GM18520 (cell line): ENCODE measurements at regions not wholly inside any gene's neighbourhood (a gene's known extent, or its start where the extent isn't known, plus 50 kb on each side); places are given as distances from the start of the nearest gene placed in this dataset.

Experiments used
- ATAC-seq: cut with Tn5 transposase; IDR thresholded peaks from one replicate; pipeline ENCODE4 v1.9.1; 2021; ENCODE audit not compliant: unreplicated experiment

DNA sequence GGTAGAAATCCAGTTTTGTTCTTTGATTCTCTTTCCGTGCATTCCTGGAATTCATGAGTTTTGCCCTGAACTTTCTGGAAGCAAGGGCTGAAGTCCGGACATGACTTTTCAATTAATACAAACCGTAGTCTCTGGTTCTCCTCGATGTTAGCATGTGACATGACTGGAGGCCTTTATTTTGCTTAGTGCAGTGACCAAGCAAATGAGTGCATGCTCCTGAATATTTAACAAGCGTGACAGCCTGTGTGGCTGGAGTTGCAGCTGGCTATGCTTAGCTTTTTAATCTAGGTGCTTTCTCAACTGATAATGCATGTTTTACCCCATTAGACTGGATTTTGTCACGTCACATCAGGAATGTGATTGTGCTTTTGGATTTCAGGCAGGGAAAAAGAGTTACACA, 302.1 kb downstream of the MAP2K6 start:
- no peak for ATAC-seq

DNA sequence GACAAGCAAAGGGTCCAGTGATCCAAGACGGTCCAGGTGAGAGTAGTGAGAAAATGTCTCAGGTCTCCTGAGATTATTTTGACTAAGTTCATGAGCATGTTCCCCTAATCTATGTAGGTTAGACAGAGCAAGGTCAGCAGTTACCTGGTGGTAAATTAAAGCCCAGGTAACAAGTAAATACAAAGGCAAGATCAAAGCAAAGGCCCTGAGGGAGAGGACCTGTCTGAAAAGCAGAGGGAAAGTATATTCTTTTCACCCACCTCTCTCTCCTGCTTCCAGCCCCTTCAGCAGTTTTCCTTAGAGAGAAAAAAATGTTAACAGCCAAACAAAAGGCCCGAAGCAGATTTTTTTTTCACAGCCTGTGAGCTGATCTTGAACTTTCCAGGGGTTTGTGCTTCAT, 302.7 kb downstream of the MAP2K6 start:
- ATAC-seq, result no peak

DNA sequence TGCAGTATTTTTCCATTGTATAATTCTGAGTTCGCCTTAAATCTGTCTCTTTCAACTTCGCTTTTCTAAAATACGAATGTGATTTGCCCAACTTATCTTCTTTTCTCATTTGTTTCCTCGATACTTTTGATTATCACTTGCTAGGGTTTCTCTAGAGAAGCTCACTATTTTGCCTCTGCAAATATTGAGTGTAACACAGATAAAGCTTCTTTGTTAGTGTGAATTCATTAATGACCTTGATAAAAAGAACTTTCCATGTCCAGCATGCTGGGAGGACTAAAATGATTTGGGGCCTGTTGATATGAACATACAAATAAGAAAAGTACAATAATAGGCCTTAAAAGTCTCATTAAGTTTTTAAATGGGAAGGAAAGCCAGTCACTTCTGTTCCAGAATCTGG, 303.3 kb downstream of the MAP2K6 start:
- no peak for ATAC-seq

DNA sequence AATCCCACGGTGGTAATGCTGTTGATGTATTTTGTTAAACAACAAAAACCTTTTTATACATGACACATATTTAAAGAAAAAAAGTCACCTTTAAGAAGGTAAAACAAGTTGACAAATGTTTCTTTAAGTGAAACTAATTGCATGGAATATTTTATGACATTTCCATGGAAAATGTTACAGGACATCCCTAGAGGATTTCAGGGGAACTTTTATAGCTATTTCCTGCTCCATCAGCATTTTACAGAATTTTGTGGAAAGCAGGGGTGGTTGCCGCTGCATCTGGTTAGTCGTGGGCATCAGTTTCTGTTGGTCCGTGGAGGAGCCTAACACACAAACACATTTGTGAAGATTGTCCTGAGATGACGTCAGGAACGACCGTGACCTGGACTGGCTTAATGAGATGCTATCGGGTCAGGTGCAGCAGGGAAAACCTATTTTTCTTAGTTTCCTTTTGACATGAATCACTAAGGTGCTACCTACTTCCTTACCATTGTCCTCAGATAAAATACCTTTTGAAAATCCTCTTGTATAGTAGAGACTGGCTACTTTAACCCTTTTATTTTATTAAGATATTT, 305.1 kb downstream of the MAP2K6 start:
- no peak for ATAC-seq

DNA sequence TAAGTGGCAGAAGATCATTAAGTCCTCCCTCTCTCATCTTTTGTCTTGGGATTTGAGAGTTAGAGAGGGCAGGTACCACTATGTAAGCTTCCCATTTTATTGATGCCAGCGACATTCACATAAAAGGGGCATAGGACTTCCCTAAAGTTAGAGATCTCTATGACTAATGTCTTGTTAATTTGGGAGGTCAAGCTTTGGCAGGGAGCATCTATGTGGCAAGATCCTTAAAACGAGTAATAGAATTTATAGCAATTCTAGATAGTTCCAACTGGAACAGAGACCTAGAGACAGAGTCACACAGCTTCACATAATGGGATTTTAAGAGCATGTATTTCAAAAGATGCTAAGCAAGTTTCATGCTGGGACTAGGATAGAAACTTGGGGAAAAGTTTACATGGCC, 308.0 kb downstream of the MAP2K6 start:
- ATAC-seq, result no peak

DNA sequence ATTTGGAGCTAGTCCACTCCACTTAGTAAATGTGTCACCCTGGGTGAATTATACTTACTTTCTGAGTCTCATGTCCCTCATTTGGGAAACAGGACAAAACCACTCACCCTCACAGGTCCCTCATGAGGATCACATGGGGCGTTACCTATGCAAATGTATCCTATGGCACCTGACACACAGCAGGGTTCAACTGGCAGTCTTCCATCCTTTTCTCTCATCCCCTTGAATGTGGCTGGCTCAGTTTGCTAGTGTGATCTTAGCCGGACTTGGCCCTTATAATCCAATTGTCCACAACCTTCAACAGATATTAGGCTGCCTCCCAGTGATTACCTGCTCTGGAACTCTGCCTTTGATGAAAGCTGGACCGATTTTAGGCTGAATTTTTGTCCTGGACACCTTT, 308.8 kb downstream of the MAP2K6 start:
- ATAC-seq, result no peak

DNA sequence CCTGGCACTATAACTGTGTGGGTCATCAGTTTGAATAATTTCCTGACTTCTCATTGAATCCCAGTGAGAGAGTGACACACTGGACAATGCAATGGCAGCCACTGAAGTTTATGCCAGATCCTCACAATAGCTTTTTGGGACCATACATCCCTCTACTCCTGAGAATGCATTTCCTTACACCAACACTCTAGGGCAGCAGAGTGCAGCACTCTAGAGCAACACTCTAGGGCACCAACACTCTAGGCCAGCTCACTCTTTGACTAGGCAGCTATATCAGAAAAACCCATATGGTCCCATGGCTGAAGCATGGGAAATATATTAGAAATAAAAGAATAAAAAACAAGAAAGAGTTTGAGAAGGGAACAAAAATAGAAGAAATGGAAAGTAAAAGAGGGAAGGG, 309.2 kb downstream of the MAP2K6 start:
- ATAC-seq, result no peak

DNA sequence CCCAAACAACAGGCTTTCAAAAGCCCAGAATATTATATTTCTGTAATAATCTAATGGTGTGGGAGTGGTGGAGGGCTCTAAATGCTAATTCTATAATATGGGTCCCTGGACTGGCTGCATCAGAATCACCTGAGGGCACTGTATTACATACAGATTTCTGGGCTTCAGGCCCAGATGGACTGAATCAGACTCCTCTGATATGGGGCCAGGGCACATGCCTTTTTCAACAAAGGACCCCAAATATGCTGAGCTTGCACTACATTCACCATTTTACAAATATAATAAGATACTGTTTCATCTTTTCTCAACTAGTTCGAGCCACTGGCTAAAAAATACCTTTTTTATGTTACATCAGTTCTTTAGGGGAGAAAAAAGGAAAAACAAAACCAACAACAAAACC, 309.7 kb downstream of the MAP2K6 start:
- ATAC-seq, result no peak

DNA sequence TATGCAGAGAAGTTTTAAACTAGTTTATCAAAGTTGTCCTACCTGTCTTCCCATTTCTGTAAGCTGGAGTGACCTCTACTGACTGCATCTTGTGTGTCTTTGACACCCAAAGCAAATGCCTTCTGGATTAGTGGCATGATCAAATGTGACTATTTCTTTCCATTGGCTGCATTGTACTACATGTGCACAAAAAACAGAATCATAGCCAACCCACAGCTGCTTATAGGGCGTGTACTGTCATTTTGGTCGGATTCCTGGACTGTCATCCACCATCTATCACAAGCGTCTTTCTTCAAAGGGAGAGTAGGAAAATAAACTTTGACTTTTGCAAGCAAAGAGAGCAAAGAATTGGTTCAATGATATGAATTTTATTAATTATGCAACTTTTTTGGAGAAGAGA, 310.6 kb downstream of the MAP2K6 start:
- ATAC-seq, result no peak

DNA sequence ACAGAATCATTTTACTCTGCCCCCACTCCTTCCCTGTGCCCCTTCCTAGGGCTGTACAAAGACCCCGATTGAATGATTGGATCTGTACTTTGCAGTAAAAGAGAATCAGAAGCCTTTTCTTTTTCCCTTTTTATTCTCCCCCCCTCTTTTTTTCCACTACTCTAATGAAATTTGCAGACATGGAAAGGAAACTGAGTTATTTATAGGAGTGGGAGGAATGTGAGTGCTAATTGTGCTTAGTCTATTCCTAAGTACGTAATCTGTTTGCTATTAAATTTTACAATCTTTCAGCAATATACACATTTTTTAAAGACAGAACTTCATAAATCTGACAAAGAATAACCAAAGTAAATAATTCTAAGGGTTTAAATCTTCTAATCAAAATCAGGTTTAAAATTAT, 314.3 kb downstream of the MAP2K6 start:
- no peak for ATAC-seq

DNA sequence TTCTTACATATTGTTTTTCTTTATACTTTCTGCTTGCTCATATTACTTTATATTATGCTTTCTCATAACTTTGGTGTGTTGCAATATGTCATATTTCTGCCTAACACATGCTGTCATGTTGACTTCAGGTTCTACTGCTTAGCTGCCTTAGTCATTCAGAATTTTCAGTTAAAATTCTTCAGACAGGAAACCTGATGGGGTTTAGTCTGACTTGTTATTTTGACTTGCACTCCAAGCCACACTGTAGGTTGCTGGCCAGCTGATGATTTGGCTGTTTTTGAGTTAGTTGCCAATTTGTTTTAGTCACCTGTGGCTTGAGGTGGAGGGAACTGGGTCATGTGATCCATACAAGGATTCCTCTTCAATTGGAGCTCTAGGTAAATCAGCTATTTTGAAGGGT, 315.4 kb downstream of the MAP2K6 start:
- no peak for ATAC-seq

DNA sequence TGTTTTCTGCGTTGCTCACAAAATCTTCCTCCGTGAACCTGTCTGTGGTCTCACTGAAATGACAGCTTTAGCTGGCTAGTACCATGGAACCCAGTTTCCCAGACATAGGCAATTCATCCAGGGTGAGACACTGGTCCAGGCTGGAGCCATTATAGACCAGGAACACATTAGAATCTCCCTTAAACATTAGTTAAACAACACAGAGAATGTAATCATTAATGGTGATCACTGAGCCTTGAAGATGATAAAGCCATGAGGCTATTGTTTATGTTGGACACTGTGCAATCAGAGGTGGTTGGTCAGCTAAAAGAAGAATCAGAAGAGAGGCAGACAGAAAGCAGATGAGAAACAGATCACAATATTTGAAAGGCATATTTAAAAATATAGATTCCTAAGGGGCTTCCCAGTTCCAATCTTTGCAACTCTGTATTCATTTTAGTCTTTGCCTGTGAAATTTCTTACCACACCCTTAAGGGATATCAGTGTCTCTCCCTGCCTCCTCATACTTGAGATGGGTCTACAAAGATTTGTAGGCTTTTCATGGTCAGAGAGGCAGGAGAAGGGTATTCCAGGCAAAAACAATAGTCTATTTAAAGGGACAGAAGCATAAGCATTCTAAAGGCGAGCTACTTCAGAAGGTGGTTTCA, 317.9 kb downstream of the MAP2K6 start:
- ATAC-seq, result no peak

DNA sequence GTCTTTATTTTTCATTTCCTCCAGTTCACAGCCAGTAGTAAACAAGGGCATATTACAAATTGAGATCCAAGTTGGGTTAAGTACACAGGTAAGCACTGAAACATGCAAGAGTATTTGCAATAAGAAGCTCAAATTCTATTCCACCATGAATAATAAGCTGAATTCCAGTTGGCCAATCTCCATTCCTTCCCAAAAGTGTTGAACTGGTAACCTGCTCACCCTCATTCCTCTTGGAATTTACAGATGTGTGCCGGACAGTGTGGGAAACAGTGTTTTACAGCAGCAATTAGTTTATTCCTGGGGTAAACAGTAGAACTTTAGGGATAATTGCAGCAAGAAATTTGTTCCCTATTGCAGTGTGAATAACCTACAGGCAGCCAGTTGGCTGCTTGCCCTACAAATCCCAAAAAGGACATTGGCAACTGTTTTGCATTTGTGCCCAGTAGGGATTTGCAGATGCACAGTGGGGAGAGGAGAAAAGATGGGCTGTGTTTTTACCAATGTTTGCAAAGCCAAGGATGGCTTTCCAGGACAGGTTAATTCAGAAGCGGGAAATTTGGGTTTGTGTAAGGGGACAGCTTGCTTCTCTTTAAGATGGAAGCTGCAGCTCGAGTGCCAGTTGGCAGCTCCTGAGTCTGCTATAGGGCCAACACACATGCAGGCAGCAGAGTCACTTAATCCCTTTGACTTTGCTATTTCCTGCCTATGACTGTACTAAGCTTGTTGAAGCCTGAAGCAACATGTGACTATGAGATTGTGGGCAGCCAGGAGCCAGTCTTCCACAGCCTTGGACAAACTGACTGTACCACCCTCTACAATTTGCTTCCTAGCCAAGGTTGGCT, 318.9 kb downstream of the MAP2K6 start:
- no peak for ATAC-seq

DNA sequence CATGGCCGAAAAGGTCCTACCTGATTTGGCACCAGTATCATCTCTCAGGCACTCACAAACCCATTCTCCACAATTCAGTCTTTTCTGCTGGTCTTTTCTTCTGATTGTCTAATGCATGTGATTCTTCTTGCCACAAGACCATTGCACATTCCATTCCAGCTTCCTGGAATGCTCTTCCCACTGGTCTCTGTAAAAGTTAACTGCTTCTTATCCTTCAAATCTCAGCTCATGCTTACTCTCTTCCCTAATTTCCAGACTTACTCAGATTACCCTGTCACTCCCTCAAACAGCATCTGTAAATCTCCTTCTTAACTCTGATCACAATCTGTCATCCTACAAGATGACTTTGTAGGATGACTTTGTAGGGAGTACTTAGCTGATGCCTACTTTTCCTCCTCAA, 320.2 kb downstream of the MAP2K6 start:
- ATAC-seq, result no peak

DNA sequence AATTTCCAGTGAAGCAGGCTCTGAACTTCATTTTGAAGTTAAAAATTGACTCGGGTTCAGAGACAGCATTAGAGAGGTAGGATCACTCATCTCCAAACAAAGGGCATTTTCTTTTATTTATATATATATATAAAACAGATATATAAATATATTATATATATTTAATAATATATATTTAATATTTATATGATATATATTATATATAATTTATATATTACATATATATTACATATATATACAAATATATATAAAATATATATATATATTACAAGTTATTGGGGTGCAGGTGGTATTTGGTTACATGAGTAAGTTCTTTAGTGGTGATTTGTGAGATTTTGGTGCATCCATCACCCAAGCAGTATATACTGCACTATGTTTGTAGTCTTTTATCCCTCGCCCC, 320.8 kb downstream of the MAP2K6 start:
- ATAC-seq, result no peak

DNA sequence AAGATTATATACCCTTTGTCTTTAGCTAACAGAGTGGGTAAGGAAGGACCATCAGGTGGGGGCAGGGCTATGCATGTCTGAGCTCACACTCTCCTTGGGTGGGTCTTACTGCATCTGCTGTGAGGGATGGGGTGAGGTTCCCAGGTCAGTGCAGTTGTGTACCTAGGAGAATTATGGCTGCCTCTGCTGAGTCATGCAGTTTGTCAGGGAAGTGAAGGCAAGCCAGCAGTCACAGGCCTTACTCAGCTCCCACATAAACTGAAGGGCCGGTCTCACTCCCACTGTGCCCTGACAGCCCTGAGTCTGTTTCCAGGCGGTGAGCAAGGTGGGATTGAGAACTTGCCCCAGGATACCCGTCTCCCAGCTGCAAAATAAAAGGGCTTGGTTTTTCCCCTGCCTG, 328.6 kb downstream of the MAP2K6 start:
- ATAC-seq, result no peak

DNA sequence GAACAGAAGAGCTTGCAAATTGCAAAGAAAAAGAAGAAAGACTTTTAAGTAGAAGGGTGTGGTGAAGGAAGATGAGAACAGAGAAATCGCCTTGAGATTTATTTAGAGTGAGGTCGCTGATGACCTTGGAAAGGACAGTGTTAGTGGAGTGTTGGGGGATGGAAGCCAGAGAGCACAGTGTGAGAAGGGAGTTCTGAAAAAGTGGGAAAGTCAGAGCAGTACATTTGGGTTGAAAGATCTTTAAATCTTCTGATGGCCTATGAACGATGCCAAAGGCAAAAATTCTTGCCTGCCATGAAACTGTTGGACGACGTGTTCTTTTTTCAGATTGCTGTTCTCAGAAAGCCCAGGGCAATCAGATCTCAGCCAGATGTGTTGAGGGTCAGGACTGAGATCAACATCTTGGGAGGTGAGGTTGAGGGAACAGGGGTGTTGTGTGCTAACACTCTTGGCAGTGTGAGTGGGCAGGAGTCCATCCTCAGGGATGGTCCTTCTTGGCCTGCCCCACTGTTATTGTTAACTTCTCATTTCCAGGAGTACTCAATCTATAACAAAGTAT, 330.1 kb downstream of the MAP2K6 start:
- ATAC-seq, result no peak

DNA sequence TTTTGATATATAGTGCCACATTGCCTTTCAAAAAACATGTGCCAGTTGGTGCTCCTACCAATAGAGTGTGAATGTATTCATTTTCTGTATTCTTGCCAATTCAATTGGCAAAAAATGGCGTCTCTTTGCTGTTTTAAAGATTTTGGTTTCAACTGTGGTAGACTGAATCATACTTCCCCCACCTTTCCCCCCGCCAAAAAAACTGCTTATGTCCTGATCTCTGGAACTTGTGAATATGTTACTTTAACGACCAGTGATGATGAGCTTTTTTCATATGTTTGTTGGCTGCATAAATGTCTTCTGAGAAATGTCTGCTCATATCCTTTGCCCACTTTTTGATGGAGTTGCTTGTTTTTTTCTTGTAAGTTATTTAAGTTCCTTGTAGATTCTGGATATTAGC, 325.1 kb upstream of the KCNJ16 start:
- ATAC-seq, result no peak

DNA sequence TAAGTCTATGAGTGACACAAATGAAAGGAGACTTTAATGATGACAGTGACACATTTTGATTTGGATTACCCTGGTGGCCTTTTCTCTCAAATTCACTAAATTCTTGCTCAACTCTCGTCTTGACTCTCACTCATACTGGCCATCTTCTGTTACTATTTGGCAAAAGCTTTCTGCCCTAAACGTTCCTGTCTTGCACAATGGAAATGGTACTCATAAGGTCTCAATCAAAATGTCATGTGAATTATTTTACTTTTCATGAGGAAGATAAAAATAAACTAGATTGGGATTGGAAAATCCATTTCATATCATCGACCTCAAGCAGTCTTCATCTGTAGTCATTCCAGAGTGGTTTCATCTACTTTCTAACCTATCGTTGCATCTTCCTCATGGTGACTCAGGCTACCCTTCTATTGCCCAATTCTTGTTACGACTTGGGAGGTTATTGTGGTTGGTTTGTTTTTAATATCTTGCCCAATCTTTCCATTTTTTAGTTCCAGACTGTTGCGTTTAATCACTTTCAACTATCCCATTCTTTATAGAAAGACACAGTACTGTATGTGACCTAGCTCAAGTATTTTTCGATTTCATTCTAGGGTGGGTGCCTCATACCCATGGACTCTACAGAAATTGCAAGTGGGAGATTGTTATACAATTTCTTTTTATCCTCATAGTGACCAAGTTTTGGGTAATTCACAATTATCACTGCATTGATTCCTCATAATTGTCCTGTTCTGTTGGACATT, 317.2 kb upstream of the KCNJ16 start:
- ATAC-seq, result no peak

DNA sequence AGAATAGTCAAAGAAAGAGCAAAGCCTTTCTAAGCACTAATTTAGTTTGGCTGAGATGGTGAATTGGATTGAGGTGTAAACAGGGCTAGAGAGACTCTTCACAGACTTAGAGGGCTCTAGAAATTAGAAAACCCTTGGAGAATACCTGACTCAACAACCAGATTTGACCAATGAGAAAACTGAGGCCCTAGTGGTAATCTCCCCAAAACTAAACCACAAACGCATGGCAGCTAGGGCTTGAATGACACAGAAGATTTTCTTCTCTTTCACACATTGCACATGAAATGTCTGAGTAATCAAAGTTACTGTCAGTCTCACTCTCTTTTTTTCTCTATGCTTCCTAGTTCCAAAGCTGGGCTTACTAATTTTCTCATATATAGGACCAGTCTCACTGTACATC, 314.5 kb upstream of the KCNJ16 start:
- no peak for ATAC-seq

DNA sequence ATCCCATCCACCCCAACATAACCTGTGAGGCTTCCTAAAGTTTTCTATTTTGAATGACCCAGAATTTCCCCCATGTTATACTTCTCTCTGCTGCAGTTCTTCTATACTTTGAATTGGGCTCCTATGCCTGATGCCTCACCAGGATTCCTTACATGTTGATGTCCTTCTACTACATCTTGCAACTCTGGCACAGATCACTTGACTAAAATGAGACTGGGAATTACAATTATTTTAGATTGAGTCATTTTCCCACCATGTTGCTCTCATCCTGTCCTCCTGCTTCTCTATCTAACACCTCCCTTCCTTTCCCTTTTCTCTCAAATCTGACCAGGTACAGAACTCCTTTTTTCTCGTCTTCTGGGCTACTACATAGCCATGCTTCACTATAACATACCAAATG, 314.0 kb upstream of the KCNJ16 start:
- no peak for ATAC-seq
